Superior temporal gyrus (tissue), 1 donor: ENCODE measurements at regions not wholly inside any gene's neighbourhood (a gene's known extent, or its start where the extent isn't known, plus 50 kb on each side); places are given as distances from the start of the nearest gene placed in this dataset.
"Not testable (repeated sequence)": the region's sequence is repeated elsewhere in the genome, so short reads cannot be mapped to it uniquely, and the experiment has no call there.

Source experiments
- DNase-seq: peaks from one replicate; pipeline ENCODE4 v3.0.0-alpha.2; 2016; ENCODE audit errors: extremely low spot score

DNA sequence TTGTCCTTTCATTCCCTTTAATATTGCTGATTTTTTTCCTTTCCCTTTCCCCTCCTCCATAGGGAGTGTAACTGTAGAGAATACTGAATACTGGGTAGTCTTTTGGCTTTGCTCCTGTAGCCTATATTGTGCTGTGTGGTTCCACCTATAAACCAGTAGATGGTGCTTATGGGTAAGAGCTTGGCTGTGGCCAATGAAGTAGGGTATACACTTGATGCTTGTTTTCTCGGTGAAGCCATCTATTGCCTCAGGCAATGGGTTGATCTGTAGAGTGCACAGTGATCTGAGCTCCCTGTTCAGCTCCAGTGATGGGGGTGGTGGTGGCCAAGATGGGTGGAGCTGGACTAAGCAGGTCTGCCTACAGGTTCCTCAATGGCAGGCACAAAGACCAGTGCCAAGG lies 203.3 kb upstream of the IMPG1 start:
- no peak for DNase-seq

- peak; percentile 17 for DNase-seq
Observed at GRCh38 chr6:76264468-76264867, 192.0 kb upstream of the IMPG1 start.

- no peak for DNase-seq
Observed at GRCh38 chr6:76262240-76262639, 189.8 kb upstream of the IMPG1 start.

- DNase-seq: no peak
Observed at GRCh38 chr6:76250666-76251065, 178.2 kb upstream of the IMPG1 start.

DNA sequence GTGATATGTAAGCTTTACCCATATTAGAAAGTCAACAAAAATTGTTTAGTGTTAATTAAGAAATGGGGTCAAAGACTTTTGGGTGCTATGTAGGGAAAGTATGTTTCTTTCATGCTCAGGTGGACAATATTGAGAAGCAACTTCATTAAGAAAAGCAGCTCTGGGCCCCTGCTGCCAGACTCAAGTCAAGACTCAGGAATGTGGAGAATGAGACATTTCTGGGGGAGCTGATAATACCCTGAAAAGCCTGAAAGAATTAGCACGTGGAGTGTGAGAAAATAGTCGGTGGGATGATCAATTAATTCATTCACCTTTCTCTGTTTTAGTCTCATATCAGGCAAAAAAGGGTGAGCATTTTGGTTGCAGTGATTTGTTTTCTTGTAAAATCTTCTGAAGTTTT lies 175.1 kb upstream of the IMPG1 start:
- DNase-seq: no peak

GRCh38 chr6:76240092-76240491 lies 167.6 kb upstream of the IMPG1 start:
- no peak for DNase-seq

DNA sequence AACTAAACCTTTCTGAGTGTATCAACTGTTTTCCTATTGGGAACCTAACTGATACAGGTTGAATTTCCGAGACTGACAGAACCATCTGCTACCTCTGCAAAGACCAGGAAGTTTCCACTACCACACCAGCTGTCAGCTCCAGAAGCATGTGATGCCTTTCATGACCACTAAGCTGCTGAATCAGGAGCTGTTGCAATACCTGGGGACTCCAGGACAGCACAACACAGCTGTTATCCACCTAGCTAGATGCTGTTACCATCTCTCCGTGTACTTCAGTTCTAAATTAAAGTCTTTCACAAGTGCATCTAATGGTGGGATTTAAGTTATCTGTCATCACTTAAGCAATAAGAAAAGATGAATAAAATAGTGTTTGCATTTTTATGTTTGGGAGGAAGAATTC lies 158.2 kb upstream of the IMPG1 start:
- DNase-seq: no peak

DNA sequence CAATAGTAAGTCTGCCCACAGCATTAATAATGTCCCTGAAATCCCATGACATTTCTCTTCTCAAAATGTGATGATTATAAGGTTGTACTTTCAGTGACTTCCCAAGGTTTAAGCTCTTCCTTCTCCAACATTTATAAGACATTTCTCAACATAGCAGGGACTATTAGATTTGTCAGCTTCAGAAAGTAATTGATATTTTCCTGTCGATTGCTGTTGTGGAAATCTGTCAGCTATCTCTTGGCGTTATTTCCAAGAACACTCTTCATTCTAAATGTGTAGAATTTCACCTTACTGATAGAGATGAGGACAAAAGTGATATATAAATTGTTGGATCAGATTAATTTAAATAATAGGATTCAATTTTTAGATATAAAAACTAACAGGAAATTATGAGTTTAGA lies 149.7 kb upstream of the IMPG1 start:
- no peak for DNase-seq

GRCh38 chr6:76221525-76221924 lies 149.1 kb upstream of the IMPG1 start:
- DNase-seq: no peak

DNA sequence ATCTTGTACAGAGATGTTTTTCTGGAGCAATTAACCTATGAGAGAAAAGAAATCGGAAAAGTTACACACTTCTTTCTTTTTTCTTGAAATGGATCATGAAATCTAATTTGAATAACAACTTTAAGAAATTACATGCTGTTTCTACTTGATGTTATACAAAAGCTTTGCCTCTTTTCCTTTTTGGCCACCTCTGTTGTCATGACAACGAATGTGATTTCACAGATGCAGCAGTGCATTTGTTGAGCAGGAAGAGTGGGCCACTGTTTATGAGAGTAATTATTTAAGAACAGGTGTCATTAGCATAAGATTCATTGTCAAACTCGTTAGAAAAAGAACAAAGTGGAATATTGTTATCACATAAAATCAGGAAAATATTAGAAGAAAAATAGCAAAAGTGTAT lies 148.3 kb upstream of the IMPG1 start:
- peak; percentile 49 for DNase-seq

DNA sequence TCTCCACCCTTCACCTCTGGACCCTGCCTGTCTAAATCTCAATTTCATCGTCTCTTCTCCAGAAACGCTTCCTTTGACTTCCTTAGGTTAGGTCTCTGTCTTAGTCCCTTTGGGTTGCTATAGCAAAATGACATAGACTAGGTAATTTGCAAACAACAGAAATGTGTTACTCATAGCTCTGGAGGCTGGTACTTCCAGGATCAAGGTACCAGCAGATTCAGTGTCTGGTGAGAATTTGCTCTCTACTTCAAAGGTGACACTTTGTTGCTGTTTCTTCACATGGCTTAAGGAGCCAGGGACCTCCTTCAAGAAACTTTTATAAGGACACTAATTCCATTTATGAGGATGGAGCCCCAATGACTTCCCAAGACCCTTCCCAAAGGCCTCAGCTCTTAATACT lies 145.1 kb upstream of the IMPG1 start:
- no peak for DNase-seq

- peak; percentile 38 for DNase-seq
Observed at GRCh38 chr6:76214546-76214945, 142.1 kb upstream of the IMPG1 start.

- DNase-seq: no peak
Observed at GRCh38 chr6:76174722-76175121, 102.3 kb upstream of the IMPG1 start.

- no peak for DNase-seq
Observed at GRCh38 chr6:76166874-76167273, 94.4 kb upstream of the IMPG1 start.

DNA sequence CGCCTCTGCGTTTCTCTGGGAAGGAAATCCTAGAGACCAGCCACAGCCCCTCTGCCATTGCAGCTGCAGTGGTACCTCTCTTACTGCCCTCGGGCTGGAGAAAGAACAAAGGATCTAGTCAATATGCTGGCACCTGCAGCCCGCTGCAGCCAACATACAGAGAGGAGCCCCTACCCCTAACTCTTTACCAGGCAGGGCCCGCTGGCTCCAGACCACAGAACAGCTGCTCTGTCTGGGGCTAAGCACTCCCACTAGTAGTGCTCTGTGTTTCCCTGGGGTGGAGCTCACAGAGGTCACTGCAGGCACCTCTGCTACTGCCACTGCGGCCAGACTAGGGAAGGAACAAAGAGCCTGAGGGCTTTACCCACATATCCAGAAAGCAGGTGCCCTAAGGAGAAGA lies 93.8 kb upstream of the IMPG1 start:
- DNase-seq: no peak

GRCh38 chr6:76165471-76166221 lies 93.2 kb upstream of the IMPG1 start:
- no peak for DNase-seq

DNA sequence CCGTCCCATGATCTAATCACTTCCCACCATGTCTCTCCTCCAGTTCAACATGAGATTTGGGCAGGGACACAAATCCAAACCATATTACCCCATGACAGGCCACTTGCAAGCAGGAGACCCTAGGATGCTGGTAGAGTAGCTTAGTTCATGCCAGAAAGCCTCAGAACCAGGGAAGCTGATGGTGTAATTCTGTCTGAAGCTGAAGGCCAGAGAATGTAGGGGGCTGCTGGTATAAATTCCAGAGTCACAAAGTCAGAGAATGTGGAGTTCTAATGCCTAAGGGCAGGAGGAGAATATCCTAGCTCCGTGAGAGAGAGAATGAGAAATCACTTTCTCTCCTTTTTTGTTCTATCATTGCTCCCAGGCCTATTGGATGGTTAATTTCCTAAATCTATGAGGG lies 90.3 kb upstream of the IMPG1 start:
- DNase-seq: no peak

DNA sequence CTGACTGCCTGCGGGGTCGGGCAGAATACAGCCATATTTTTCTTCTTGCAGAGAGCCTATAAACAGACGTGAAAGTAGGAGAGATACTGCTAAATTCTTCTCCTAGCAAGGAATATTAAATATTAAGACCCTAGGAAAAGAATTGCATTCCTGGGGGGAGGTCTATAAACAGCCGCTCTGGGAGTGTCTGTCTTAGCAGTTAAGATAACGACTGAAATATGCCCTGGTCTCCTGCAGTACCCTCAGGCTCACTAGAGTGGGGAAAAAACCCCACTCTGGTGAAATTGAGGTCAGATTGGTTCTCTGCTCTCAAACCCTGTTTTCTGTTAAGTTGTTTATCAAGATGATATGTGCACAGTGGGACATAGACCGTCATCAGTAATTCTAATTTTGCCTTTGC lies 85.3 kb upstream of the IMPG1 start:
- not testable (repeated sequence) for DNase-seq

GRCh38 chr6:76135481-76135880 lies 63.0 kb upstream of the IMPG1 start:
- DNase-seq: no peak

DNA sequence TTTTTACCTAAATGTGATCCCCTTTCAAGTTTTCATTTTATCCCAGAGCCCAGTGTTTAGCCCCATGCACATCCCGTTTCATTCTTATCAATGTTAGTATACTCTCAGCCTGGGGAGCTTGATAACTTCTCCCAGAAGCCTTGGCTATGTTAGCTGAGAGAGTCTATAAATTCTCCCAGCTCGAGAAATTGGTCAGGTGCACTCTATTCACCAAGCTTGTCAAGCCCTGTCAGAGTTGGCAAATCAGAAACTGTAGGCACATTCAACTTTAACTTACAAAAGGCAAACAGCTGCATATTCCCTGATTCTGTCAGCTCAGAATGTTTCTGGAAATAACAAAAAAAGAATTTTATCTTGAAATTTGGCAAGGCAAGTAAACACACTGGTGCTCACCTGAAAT lies 62.2 kb upstream of the IMPG1 start:
- DNase-seq: no peak

GRCh38 chr6:76124018-76124417 lies 51.6 kb upstream of the IMPG1 start:
- DNase-seq: no peak
